A549 (cell line): ENCODE measurements at regions not wholly inside any gene's neighbourhood (a gene's known extent, or its start where the extent isn't known, plus 50 kb on each side); places are given as distances from the start of the nearest gene placed in this dataset.

Experiments
- ATAC-seq, 2 experiments: fragments of 200-7000 bp in 1 of 2; fragments of >200 bp in 1 of 2; cut with Nextera tagmentation in 1 of 2; cut with Tn5 transposase in 1 of 2; 3 replicates each; pipeline versions ENCODE4 v1.8.0 to v1.9.1; 2018 to 2020; ENCODE audit warnings: mild to moderate bottlenecking in 1 of 2, moderate library complexity in 1 of 2
- CTCF ChIA-PET: fragments of 300-600 bp; sonication (Branson Sonifier 250); formaldehyde crosslinking; extraction: SDS; loops from one replicate; lab custom pipeline; 2021; ENCODE audit warnings: antibody characterized with exemption, inconsistent platforms; lab: Yijun Ruan, JAX
- POLR2A ChIA-PET: fragments of 350-600 bp; formaldehyde crosslinking; extraction: SDS; loops from one replicate; lab custom pipeline; 2021; ENCODE audit warnings: antibody characterized with exemption, inconsistent platforms; lab: Yijun Ruan, JAX
- DNase-seq, 2 experiments: peaks; one replicate each; pipeline versions ENCODE4 v3.0.0 to v3.0.0-alpha.2; 2011 to 2016; ENCODE audit warnings: low read depth in 1 of 2, low spot score in 1 of 2
- FAIRE-seq: peaks from 2 replicates; lab custom pipeline; 2011; peaks lifted over from hg19 to GRCh38; lab: Jason Lieb, UNC
- H3K27ac ChIP-seq, 2 experiments: fragments of >200 bp; sonication (Bioruptor Twin); formaldehyde crosslinking; 3 replicates each; pipeline ENCODE4 v1.5.1; 2016 to 2017
- H3K4me1 ChIP-seq: fragments of >200 bp; sonication (Bioruptor Twin); formaldehyde crosslinking; 3 replicates; pipeline ENCODE4 v1.6.1; 2016
- H3K4me2 ChIP-seq: fragments of >200 bp; sonication (Bioruptor Twin); formaldehyde crosslinking; 3 replicates; pipeline ENCODE4 v1.6.1; 2016
- H3K4me3 ChIP-seq: fragments of >200 bp; sonication (Bioruptor Twin); formaldehyde crosslinking; 3 replicates; pipeline ENCODE4 v1.5.1; 2016
- H3K9me3 ChIP-seq: fragments of >200 bp; sonication (Bioruptor Twin); formaldehyde crosslinking; 3 replicates; pipeline ENCODE4 v1.6.1; 2016
- BHLHE40 ChIP-seq: IDR thresholded peaks from 2 replicates; pipeline ENCODE4 v1.6.1; 2012; ENCODE audit warnings: low read depth, low read length, inconsistent platforms
- E2F6 ChIP-seq: IDR thresholded peaks from 2 replicates; pipeline ENCODE4 v1.6.1; 2012; ENCODE audit warnings: low read depth, borderline replicate concordance
- EHF ChIP-seq: fragments of 250-450 bp; sonication (Bioruptor Pico); IDR thresholded peaks from 2 replicates; pipeline ENCODE4 v1.5.0; 2020; ENCODE audit warnings: mild to moderate bottlenecking
- EHMT2 ChIP-seq: fragments of 200-600 bp; sonication (generic); IDR thresholded peaks from 2 replicates; pipeline ENCODE4 v1.6.1; 2016; ENCODE audit warnings: antibody characterized with exemption, low read depth, mild to moderate bottlenecking, moderate library complexity
- ESRRA ChIP-seq: fragments of 150-350 bp; IDR thresholded peaks from 2 replicates; pipeline ENCODE4 v1.6.1; 2014; ENCODE audit warnings: mild to moderate bottlenecking, low read length, borderline replicate concordance
- FOSL2 ChIP-seq, 2 experiments: fragments of 450-650 bp in 1 of 2; fragments of >200 bp in 1 of 2; sonication (Bioruptor Twin) in 1 of 2; formaldehyde crosslinking; IDR thresholded peaks; 2 replicates each; pipeline versions ENCODE4 v1.5.0 to v1.6.1; 2016 to 2020; ENCODE audit warnings: mild to moderate bottlenecking in 1 of 2, moderate library complexity in 1 of 2
- HES2 ChIP-seq: fragments of >200 bp; sonication (Bioruptor Twin); formaldehyde crosslinking; IDR thresholded peaks from 2 replicates; pipeline ENCODE4 v1.6.1; 2016
- HEYL ChIP-seq: fragments of 250-450 bp; sonication (Bioruptor Pico); IDR thresholded peaks from 2 replicates; pipeline ENCODE4 v1.8.0; 2021; ENCODE audit warnings: mild to moderate bottlenecking, moderate library complexity
- HMGXB4 ChIP-seq: fragments of 250-450 bp; sonication (Bioruptor Pico); IDR thresholded peaks from 2 replicates; pipeline ENCODE4 v1.5.0; 2021; ENCODE audit warnings: mild to moderate bottlenecking, moderate library complexity, borderline replicate concordance
- HOXB13 ChIP-seq: fragments of 250-450 bp; sonication (Bioruptor Pico); IDR thresholded peaks from 2 replicates; pipeline ENCODE4 v1.5.0; 2020; ENCODE audit warnings: low read depth, mild to moderate bottlenecking, moderate library complexity
- MAFK ChIP-seq: fragments of 450-650 bp; IDR thresholded peaks from 2 replicates; pipeline ENCODE4 v1.6.1; 2014; ENCODE audit not compliant: partially characterized antibody
- MAZ ChIP-seq: fragments of 150-350 bp; IDR thresholded peaks from 2 replicates; pipeline ENCODE4 v1.6.1; 2014; ENCODE audit warnings: antibody characterized with exemption, low read depth, low read length, borderline replicate concordance
- POLR2AphosphoS2 ChIP-seq: conservative IDR thresholded peaks from 2 replicates; pipeline ENCODE4 v1.6.1; 2012; ENCODE audit warnings: low read length, improper control_type of control experiment, inconsistent platforms
- RAD21 ChIP-seq, 2 experiments: fragments of >200 bp in 1 of 2; sonication (Bioruptor Twin) in 1 of 2; formaldehyde crosslinking in 1 of 2; IDR thresholded peaks in 1 of 2; conservative IDR thresholded peaks in 1 of 2; 2 replicates in 1 of 2; 3 replicates in 1 of 2; pipeline ENCODE4 v1.6.1; 2012 to 2018; ENCODE audit warnings: inconsistent platforms in 1 of 2
- RFX5 ChIP-seq: fragments of 450-650 bp; IDR thresholded peaks from 2 replicates; pipeline ENCODE4 v1.7.1; 2014; ENCODE audit warnings: antibody characterized with exemption, mild to moderate bottlenecking, moderate library complexity
- RNF2 ChIP-seq: fragments of 200-600 bp; sonication (generic); IDR thresholded peaks from 2 replicates; pipeline ENCODE4 v1.6.1; 2016; ENCODE audit warnings: low read depth, mild to moderate bottlenecking, antibody characterized with exemption, moderate library complexity, borderline replicate concordance
- SMC3 ChIP-seq: fragments of >200 bp; sonication (Bioruptor Twin); formaldehyde crosslinking; IDR thresholded peaks from 3 replicates; pipeline ENCODE4 v1.6.1; 2018; ENCODE audit warnings: inconsistent platforms
- TFCP2L1 ChIP-seq: fragments of 250-450 bp; sonication (Bioruptor Pico); IDR thresholded peaks from 2 replicates; pipeline ENCODE4 v1.5.0; 2021; ENCODE audit warnings: mild to moderate bottlenecking
- ZNF302 ChIP-seq: fragments of 250-450 bp; sonication (Bioruptor Pico); IDR thresholded peaks from 2 replicates; pipeline ENCODE4 v1.9.0; 2021; ENCODE audit warnings: inconsistent platforms, mild to moderate bottlenecking, moderate library complexity
- ZSCAN20 ChIP-seq: fragments of 250-450 bp; sonication (Bioruptor Pico); IDR thresholded peaks from 2 replicates; pipeline ENCODE4 v1.8.0; 2022; ENCODE audit warnings: mild to moderate bottlenecking, moderate library complexity
- WGBS: methylation state at CpG from one replicate; pipeline ENCODE4 v1.1.6; 2017; ENCODE audit errors: missing lambda C conversion rate; 5-methylcytosine and 5-hydroxymethylcytosine counted together
- TF ChIP-seq, protein P1 (sequence below): fragments of >200 bp; sonication (Bioruptor Twin); formaldehyde crosslinking; IDR thresholded peaks from 3 replicates; pipeline ENCODE4 v1.5.1; 2016
- TF ChIP-seq, protein P2 (sequence below): fragments of 150-350 bp; IDR thresholded peaks from 2 replicates; pipeline ENCODE4 v1.6.1; 2014; ENCODE audit warnings: low read depth, mild to moderate bottlenecking, low read length
- TF ChIP-seq, protein P3 (sequence below): fragments of 250-450 bp; sonication (Bioruptor Pico); IDR thresholded peaks from 2 replicates; pipeline ENCODE4 v1.5.0; 2020; ENCODE audit warnings: low read depth, mild to moderate bottlenecking, moderate library complexity
- TF ChIP-seq, protein P4 (sequence below): IDR thresholded peaks from 2 replicates; pipeline ENCODE4 v1.6.1; 2012

DNA sequence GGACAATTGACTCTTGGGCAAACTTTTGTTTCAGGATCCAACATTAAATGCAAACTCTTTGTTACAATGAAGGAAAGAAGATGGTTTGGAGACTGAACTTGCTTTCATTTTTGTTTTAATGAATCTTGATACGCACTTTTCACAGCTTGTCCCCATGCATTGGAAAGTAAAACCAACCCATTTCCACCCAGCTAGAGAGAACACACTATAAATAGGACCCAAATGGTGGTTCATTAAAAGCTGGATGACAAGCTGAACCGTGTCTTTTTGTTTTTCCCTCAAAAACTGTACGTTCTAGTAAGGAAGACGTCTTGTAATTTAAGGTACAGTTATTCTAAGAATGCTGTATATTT lies 95.3 kb upstream of the EGFL6 start:
- CTCF ChIA-PET, result interaction anchor here (0.7 kb wide), 1 partner anchor 165 kb away, joined by 3 read pairs; no protein-coding TSS in a partner anchor
- FAIRE-seq, result no peak
- no peak overlapping the region for H3K4me2 ChIP-seq
- H3K27ac ChIP-seq, result no peak overlapping the region
- TF ChIP-seq POLR2AphosphoS2 (no peak), TFCP2L1 (CRISPR knock-in tag) (no peak), EHMT2 (no peak), E2F6 (no peak), RFX5 (no peak), HMGXB4 (CRISPR knock-in tag) (no peak), ZSCAN20 (CRISPR knock-in tag) (no peak), MAFK (no peak), HOXB13 (CRISPR knock-in tag) (no peak), BHLHE40 (no peak), HEYL (no peak), FOSL2 (IDR thresholded peaks at IDR 0.05) (no peak), FOSL2 (CRISPR knock-in tag; IDR thresholded peaks at IDR 0.05) (no peak)
- TF ChIP-seq, protein P1, sequence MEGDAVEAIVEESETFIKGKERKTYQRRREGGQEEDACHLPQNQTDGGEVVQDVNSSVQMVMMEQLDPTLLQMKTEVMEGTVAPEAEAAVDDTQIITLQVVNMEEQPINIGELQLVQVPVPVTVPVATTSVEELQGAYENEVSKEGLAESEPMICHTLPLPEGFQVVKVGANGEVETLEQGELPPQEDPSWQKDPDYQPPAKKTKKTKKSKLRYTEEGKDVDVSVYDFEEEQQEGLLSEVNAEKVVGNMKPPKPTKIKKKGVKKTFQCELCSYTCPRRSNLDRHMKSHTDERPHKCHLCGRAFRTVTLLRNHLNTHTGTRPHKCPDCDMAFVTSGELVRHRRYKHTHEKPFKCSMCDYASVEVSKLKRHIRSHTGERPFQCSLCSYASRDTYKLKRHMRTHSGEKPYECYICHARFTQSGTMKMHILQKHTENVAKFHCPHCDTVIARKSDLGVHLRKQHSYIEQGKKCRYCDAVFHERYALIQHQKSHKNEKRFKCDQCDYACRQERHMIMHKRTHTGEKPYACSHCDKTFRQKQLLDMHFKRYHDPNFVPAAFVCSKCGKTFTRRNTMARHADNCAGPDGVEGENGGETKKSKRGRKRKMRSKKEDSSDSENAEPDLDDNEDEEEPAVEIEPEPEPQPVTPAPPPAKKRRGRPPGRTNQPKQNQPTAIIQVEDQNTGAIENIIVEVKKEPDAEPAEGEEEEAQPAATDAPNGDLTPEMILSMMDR, result no peak
- TF ChIP-seq, protein P2, sequence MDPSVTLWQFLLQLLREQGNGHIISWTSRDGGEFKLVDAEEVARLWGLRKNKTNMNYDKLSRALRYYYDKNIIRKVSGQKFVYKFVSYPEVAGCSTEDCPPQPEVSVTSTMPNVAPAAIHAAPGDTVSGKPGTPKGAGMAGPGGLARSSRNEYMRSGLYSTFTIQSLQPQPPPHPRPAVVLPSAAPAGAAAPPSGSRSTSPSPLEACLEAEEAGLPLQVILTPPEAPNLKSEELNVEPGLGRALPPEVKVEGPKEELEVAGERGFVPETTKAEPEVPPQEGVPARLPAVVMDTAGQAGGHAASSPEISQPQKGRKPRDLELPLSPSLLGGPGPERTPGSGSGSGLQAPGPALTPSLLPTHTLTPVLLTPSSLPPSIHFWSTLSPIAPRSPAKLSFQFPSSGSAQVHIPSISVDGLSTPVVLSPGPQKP, result no peak
- POLR2A ChIA-PET, result no interaction called here
- peaks cover 7% of the 10 kb centered on the region; the same call in 1 of the 3 replicates for H3K4me1 ChIP-seq
- no peak overlapping the region for H3K4me3 ChIP-seq
- ATAC-seq, result no peak
- 75% methylated on average over 4 of the region's 4 CpGs for WGBS
- no peaks in the 10 kb centered on the region for H3K9me3 ChIP-seq
- DNase-seq, result no peak

DNA sequence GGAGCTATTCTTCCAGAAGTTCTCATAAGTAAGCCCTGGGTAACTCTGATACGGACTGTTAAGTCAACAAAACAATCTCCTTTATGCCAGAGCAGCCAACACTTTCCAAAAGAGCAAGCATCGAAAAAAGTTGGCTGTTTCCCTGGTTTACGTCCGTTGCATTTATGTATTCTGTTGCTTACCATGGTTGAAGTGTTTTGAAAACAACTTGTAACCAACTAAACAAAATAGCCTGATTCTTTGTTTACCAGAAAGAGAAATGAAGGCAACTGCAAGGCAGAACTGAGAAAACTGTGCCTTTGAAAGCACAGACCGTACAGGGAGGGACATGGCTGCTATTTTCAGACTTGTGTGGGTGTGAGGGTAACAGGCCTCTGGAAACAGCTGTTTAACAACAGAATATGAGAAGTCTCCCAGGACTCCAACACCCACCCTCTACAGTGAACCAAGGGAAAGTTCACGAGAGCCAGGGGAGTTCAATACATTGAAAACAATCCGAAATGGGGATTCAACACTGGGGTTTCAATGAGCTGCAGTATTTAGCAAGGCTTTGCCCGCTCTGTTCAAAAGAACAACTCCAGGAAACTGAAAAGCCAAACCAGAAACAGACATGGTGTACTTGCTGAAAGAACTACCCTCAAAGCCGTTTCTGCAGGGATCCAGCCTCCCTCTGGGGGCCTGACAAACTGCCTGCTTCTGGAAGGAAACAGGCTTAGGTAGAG lies 95.8 kb upstream of the EGFL6 start:
- no peak overlapping the region for H3K27ac ChIP-seq

More for the DNA sequence above, 95.8 kb upstream of the EGFL6 start:
- no peak for FAIRE-seq
- Histone ChIP-seq H3K4me1 (peaks cover 7% of the 10 kb centered on the region; the same call in 1 of the 3 replicates), H3K4me2 (no peak overlapping the region), H3K4me3 (no peak overlapping the region), H3K9me3 (no peaks in the 10 kb centered on the region)
- DNase-seq, result no peak
- POLR2A ChIA-PET, result no interaction called here
- CTCF ChIA-PET, result interaction anchor here (0.7 kb wide), 1 partner anchor 165 kb away, joined by 3 read pairs; no protein-coding TSS in a partner anchor
- no peak for ATAC-seq
- no peak for TF ChIP-seq RAD21 (conservative IDR thresholded peaks at IDR 0.05 in 1 of 2, IDR thresholded peaks at IDR 0.05 in 1 of 2)
- TF ChIP-seq SMC3, result no peak
- TF ChIP-seq ZNF302 (CRISPR knock-in tag), result no peak
- TF ChIP-seq RNF2, result no peak
- TF ChIP-seq HOXB13 (CRISPR knock-in tag), result no peak
- no peak for TF ChIP-seq EHF (CRISPR knock-in tag)
- TF ChIP-seq, protein P3, sequence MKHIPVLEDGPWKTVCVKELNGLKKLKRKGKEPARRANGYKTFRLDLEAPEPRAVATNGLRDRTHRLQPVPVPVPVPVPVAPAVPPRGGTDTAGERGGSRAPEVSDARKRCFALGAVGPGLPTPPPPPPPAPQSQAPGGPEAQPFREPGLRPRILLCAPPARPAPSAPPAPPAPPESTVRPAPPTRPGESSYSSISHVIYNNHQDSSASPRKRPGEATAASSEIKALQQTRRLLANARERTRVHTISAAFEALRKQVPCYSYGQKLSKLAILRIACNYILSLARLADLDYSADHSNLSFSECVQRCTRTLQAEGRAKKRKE (CRISPR knock-in tag), result no peak
- TF ChIP-seq E2F6, result no peak
- no peak for TF ChIP-seq MAZ
- TF ChIP-seq, protein P4, sequence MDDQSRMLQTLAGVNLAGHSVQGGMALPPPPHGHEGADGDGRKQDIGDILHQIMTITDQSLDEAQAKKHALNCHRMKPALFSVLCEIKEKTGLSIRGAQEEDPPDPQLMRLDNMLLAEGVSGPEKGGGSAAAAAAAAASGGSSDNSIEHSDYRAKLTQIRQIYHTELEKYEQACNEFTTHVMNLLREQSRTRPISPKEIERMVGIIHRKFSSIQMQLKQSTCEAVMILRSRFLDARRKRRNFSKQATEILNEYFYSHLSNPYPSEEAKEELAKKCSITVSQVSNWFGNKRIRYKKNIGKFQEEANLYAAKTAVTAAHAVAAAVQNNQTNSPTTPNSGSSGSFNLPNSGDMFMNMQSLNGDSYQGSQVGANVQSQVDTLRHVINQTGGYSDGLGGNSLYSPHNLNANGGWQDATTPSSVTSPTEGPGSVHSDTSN, result no peak
- TF ChIP-seq ESRRA, result no peak
- TF ChIP-seq HES2, result no peak
- WGBS, result 88% methylated on average over 9 of the region's 9 CpGs
